RCC 7860 (cell line): ENCODE measurements at regions not wholly inside any gene's neighbourhood (a gene's known extent, or its start where the extent isn't known, plus 50 kb on each side); places are given as distances from the start of the nearest gene placed in this dataset.

Source experiments
- DNase-seq: peaks from one replicate; pipeline ENCODE4 v3.0.0-alpha.2; 2015; ENCODE audit warnings: low spot score
- FAIRE-seq: peaks from 2 replicates; lab custom pipeline; 2012; peaks lifted over from hg19 to GRCh38; lab: Jason Lieb, UNC

- peak; percentile 21 for FAIRE-seq
- peak; percentile 49 for DNase-seq
Observed at GRCh38 chr10:91694170-91694794, 61.4 kb upstream of the PPP1R3C start.

DNA sequence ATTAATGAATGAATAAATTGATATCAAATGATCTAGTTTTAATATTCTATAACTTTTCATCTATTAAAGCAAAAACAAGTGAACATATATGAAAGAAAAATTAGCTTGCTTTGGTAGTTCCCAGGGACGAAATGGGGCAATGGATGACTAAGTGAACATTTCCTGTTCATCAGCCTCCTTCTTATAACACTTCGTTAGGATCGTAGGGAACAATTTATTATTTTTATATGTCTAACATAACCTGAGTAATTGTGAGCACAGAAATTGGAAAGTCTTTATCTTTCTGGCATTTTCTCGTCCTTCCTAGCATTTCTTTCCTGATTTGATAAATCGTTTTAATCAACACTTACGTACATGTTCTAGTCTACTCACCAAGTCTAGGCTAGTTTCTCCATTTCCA is 59.1 kb upstream of the PPP1R3C start:
- FAIRE-seq (no peak), DNase-seq (no peak)

DNA sequence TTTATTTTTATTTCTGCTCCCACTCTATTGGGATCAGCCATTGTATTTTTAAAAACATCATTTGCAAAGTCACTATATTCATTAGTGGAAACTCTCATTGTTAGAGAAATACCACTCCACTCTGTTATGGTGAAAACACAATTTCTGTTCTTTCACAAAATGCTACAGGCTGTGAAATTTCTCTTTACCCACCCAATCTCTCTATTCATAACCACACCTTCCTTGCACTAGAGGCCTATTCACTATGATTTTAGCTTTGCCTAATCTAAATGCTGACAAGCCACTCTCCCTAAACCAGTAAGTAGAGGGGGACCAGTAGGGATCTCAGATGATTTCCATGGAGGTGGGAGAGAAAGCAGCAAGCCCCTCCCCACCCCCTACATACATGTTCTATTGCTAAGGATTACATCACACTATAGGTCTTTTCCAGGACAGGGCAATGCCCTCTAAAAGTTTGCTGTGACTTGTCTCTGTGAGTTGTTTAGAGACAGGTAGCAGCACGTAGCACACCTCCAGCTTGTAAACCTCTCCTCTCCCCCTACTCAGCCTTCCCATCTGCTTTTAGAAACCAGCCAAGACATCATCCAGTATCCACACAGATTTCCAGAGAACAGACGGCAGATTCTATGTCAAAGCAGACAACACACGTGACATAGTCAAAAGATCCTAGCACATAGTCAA is 58.3 kb upstream of the PPP1R3C start:
- FAIRE-seq: no peak

GRCh38 chr10:91690412-91690811 is 57.5 kb upstream of the PPP1R3C start:
- FAIRE-seq (no peak), DNase-seq (no peak)

More for the DNA sequence above, 58.3 kb upstream of the PPP1R3C start:
- DNase-seq: no peak

GRCh38 chr10:91689731-91690168 is 56.9 kb upstream of the PPP1R3C start:
- FAIRE-seq: no peak
- DNase-seq: peak; percentile 41

DNA sequence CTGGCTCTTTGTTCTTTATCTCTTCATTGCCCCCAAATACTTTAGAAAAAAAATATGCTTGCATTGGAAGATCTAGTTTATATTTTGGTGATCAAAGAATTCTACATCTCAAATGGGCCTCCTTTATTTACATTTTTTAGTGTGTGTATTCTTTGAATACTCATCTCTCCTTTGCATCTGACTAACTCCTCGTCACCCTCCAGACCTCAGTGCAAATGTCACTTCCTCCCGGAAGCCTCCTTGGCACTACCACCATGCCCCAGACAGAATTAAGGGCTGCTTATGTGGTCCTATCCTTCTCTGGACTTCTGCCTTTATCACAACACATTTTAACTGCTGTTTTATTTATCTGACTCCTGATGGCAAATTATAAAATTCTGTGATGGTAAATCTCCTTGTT is 52.0 kb upstream of the PPP1R3C start:
- FAIRE-seq: no peak
- no peak for DNase-seq

DNA sequence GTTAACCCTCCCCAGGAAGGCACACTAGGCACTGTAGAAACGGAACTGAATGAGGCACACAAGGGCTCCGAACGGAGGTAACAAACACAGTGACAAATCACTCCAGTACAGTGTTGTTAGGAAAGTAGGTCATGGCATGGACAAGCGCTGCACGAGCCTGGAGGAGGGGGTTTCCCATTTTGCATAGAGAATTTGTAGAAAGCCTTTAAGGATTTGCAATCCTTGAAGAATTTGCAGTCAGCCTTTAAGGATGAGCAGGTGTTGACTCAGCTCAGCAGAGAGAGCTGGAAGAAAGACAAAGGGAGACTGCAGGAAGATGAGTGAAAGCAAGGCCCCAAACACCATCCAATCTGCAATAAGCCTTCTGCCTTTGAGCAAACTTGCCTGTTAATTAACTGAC is 51.1 kb upstream of the PPP1R3C start:
- DNase-seq: peak; percentile 94
- peak; percentile 92 for FAIRE-seq

- DNase-seq: peak; percentile 18
- FAIRE-seq: no peak
Observed at GRCh38 chr10:91682912-91683311, 50.0 kb upstream of the PPP1R3C start.
